Motor neuron (in vitro differentiated cells): ENCODE measurements at regions not wholly inside any gene's neighbourhood (a gene's known extent, or its start where the extent isn't known, plus 50 kb on each side); places are given as distances from the start of the nearest gene placed in this dataset.
A peak's percentile ranks its signal among the peaks of the same experiment; 100 is the strongest.

Experiments
- ATAC-seq, 8 experiments: fragments of 200-7000 bp; cut with Tn5 transposase; replicated peaks in 6 of 8; 2 replicates each; pipeline ENCODE4 v1.8.0; 2021; ENCODE audit warnings: mild to moderate bottlenecking in 8 of 8, moderate library complexity in 8 of 8
- H3K27ac ChIP-seq, 2 donors: fragments of 250-450 bp; sonication (Bioruptor Pico); 2 replicates each; pipeline ENCODE4 v1.9.0; 2021; ENCODE audit warnings: antibody characterized with exemption in 2 of 2, mild to moderate bottlenecking in 2 of 2, moderate library complexity in 1 of 2
- H3K4me1 ChIP-seq, 2 donors: fragments of 250-450 bp; sonication (Bioruptor Pico); replicated peaks in 1 of 2; 2 replicates each; pipeline ENCODE4 v1.6.1; 2021; ENCODE audit warnings: antibody characterized with exemption in 2 of 2, mild to moderate bottlenecking in 2 of 2, moderate library complexity in 1 of 2
- H3K4me3 ChIP-seq, 5 donors: fragments of 250-450 bp; sonication (Bioruptor Pico); 2 replicates each; pipeline ENCODE4 v1.9.0; 2021; ENCODE audit warnings: antibody characterized with exemption in 5 of 5, mild to moderate bottlenecking in 5 of 5, moderate library complexity in 4 of 5
- WGBS, 10 experiments: fragments of 450-650 bp; shearing (Covaris generic); methylation state at CpG; one replicate each; pipeline ENCODE4 v1.0.0; 2022; 5-methylcytosine and 5-hydroxymethylcytosine counted together
- in situ Hi-C, 9 experiments: fragments of 400-800 bp; cut with MboI; loops; one replicate each; pipeline ENCODE4 v1.15.0; 2021; ENCODE audit warnings: low sequenced_read_pairs in 9 of 9, low pct_unique_long_range_greater_than_20kb in 2 of 9; ENCODE audit not compliant: unreplicated experiment in 9 of 9

DNA sequence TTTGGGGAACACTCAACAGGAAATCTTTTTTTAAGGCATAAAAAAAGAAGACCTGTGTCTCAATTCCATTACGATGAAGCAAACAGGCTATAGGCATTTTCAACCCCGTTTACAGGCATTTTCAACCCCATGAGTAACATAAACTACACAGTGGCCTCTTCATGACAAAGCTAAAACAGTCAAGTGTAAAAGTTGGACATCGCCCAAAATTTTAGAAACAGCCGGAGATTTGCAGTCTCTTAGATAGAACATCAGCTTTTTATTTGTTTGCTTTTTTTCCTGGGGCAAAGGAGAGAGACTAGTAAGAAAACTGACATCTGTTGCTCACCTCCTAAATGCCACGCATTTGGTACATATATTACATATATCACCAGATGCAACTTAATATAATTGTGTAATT, 173.7 kb downstream of the CMPK2 start:
- ATAC-seq: no peak
- H3K27ac ChIP-seq: no peak overlapping the region
- WGBS, 10 experiments: 5 to 100% (median 85%) methylated on average over 2 to 5 of the region's 5 CpGs
- no peak overlapping the region for H3K4me3 ChIP-seq
- H3K4me1 ChIP-seq: no peaks in the 10 kb centered on the region
- in situ Hi-C loops: no loop called here

DNA sequence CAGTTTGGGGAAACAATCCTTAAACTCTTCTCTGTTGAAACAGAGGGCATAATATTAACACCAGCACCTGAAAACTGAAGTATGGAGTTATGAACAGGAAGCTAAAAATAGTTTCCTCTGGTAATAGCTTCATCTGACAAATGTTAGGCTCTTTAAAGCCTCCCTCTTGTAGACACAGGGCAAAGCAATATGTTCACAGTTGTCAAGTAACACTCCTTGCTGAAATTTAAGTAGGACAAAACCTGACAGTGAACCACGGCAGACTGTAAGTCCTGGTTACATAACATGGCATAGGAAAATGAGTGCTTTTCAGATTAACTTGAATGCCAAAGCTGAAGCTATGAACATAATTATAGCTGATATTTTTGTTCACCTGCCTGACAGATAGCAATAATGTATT, 172.9 kb downstream of the CMPK2 start:
- in situ Hi-C loops: no loop called here
- no peak overlapping the region for H3K4me3 ChIP-seq
- no peaks in the 10 kb centered on the region for H3K4me1 ChIP-seq
- H3K27ac ChIP-seq: no peak overlapping the region
- WGBS, 10 experiments: 0 to 89% (median 55%) methylated on average over 1 of the region's 1 CpG; no CpG with 5 or more reads in 2 of the 10 experiments
- ATAC-seq: peak in 1 of 8 experiments; percentile 33

DNA sequence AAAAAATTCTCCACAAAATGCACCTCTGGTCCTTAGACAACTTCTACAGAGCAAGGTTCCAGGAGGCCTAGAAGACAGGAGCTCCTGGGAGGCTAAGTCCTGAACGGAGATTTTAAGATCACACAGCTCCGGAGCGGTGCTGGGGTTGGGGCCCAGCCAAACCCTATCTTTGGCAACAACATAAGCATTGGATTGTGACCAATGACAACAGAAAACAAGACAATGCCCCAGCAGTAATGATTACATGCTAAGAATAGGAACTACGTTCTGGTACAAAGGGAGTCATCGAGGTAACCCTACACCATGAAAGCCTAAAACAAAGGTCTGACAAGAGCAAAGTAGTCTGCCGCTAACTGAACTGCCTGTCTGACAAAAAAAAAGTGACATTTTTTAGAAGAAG, 171.2 kb downstream of the CMPK2 start:
- 2 to 86% (median 61%) methylated on average over 2 to 6 of the region's 6 CpGs for WGBS, 10 experiments
- Histone ChIP-seq H3K4me3 (no peak overlapping the region), H3K4me1 (no peaks in the 10 kb centered on the region), H3K27ac (no peak overlapping the region)
- in situ Hi-C loops: no loop called here
- no peak for ATAC-seq

DNA sequence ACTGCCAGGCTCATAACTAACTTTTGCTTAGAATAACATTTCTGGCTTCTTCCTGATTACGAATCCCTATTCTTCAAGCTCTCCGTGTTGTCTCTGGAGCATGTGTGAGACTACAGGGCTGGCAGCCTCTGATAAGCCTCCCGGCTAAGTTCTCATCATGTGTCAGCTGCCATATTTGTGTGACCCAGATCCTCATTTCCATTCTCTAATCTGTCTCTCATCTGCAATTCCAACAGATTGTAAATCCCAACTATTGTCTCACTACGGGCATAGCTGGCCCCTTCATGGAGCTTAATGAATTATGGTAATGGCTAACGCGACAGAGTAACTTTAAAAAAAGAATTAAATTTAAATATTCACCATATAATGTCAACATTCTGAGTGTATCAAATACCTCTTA, 165.4 kb downstream of the CMPK2 start:
- ATAC-seq: peak in 5 of 8 experiments; percentile 24 to 97 (median 35)
- 0 to 83% (median 57%) methylated on average over 1 to 6 of the region's 6 CpGs; no CpG with 5 or more reads in 1 of the 10 experiments for WGBS, 10 experiments
- in situ Hi-C loops: no loop called here

DNA sequence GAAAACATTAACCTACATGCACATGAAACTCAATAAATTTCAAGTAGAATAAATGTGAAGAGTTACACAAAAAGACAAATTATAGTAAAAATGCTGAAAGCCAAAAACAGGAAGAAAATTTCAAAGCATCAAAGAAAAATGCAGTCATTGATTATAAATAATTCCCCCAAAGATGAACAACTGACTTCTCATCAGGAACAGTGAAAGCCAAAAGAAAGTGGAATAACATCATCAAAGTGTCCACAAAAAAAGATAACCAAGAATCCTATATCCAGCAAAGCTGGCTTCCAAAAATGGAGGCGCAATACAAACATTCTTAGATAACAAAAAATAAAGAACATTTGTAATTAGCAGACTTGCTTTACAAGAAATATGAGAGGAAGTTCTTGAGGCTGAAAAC, 161.6 kb downstream of the CMPK2 start:
- ATAC-seq: no peak
- in situ Hi-C loops: no loop called here
- Histone ChIP-seq H3K4me1 (peaks cover 0 to 3% of the 10 kb centered on the region in 2 donors), H3K27ac (no peak overlapping the region), H3K4me3 (no peak overlapping the region)
- 20 to 100% (median 70%) methylated on average over 1 of the region's 1 CpG; no CpG with 5 or more reads in 2 of the 10 experiments for WGBS, 10 experiments

More for the DNA sequence above, 165.4 kb downstream of the CMPK2 start:
- Histone ChIP-seq H3K4me3 (no peak overlapping the region), H3K27ac (no peak overlapping the region), H3K4me1 (peaks cover 0 to 3% of the 10 kb centered on the region in 2 donors)

DNA sequence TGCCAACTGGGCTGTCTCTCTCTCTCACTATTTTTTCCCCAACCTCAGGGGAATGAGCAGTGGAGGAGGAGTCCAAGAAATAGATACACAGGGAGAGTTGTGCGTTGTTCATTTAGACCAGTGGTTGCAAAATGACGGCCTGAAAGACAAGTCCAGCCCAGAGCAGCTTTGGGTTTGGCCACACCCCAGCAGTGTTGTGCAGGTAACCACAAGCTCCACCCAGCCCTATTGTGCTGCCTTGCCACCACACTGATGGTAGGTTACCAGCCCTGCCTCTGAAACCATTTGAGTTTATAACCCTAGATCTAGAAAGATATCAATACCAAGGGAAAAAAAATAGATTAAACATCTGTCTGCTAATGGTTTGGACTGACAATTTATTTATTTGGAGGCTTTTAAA, 144.3 kb downstream of the CMPK2 start:
- ATAC-seq: no peak
- H3K4me1 ChIP-seq: peaks cover 5 to 18% of the 10 kb centered on the region in 2 donors
- H3K4me3 ChIP-seq: no peak overlapping the region
- in situ Hi-C loops: no loop called here
- 0 to 100% (median 50%) methylated on average over 1 to 2 of the region's 2 CpGs; no CpG with 5 or more reads in 3 of the 10 experiments for whole genome bisulfite sequencing, 10 experiments
- no peak overlapping the region for H3K27ac ChIP-seq

DNA sequence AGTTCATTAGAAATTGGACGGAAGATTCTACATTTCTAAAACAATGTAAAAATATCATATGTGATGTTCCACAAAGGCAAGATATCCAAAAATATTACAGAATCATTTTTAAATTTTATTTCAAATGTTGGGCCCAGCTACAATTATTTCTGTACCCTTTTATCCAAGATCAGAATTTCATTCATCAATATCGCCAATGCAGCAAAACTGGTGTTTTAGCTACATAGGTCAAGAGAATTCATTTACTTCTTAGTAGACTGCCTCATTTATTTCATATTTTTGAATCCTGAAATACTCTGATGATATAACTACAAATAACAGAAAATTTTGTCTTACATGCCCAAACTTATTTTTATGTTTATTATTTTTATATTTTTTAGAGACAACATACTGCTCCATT, 143.1 kb downstream of the CMPK2 start:
- Histone ChIP-seq H3K27ac (no peak overlapping the region), H3K4me3 (no peak overlapping the region), H3K4me1 (peaks cover 5 to 18% of the 10 kb centered on the region in 2 donors)
- 50 to 100% (median 95%) methylated on average over 1 to 2 of the region's 2 CpGs; no CpG with 5 or more reads in 1 of the 10 experiments for WGBS, 10 experiments
- no peak for ATAC-seq
- in situ Hi-C loops: no loop called here

DNA sequence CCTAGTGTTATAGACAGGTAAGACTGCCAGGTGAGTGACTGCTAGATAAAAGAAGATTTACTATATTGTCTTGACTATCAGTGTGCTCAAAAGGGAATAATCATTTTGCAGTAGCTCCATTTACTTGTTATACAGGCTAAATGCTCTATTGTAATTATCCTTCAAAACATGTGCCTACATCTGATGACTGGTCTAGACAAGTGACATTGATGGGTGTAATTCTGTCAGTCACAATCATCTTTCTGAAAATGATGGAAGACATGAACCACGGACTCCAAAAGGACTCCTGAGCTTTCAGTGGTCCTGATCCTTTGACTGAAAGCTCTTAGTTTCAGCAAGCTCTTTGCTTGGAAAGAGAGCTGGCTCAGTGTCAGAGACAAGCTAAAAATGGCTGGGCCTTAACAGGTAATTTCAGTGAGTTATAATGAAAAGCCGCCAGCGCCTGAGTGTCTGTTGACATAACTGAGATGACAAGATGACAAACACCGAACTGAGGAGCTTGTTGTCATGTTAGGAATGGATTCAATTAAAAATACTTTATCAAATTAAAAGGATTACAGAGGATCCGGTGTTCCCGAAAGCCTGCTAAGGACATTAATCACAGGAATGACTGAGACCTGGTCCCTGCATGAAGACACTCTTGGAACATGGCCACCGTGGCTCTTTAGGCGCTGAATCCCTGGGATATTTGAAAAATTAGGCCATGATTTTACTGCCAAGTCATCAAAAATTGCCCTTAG, 141.7 kb downstream of the CMPK2 start:
- H3K4me1 ChIP-seq: peaks cover 5 to 29% of the 10 kb centered on the region in 2 donors
- no peak overlapping the region for H3K4me3 ChIP-seq
- peak in 5 of 8 experiments; percentile 76 to 93 (median 91) for ATAC-seq
- WGBS, 10 experiments: 0 to 70% (median 56%) methylated on average over 2 to 7 of the region's 8 CpGs; no CpG with 5 or more reads in 1 of the 10 experiments
- in situ Hi-C loops: no loop called here
- peak overlapping the region in 1 of 2 donors; percentile 12 for H3K27ac ChIP-seq

DNA sequence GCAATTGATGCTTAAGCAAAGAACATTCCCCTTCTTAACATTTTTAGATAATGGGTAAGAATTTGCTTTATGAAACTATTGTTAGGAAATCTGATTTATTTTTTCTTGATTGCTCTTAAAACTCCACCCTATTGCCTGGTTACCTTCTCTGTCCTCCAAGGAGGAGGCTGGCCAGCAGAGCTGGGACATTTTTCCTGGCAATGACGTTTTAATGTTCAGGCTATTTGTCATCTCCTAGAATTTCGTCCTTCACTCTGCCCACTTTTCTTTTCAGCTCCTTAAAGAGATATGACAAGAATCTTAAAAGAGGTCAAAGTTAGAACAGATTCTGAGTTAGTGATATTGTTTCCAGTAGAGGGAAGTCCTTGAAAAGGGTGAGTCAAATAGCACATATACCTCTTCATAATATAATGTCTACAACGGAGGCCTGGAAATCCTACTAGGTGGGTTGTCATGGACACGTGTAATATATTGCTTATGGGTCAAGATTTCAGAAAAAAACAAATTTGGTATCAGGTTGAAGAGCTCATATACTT, 141.0 kb downstream of the CMPK2 start:
- in situ Hi-C loops: no loop called here
- ATAC-seq: peak in 6 of 8 experiments; percentile 28 to 74 (median 64)
- 0 to 100% (median 54%) methylated on average over 1 to 4 of the region's 4 CpGs; no CpG with 5 or more reads in 1 of the 10 experiments for WGBS, 10 experiments
- Histone ChIP-seq H3K27ac (no peak overlapping the region), H3K4me3 (no peak overlapping the region), H3K4me1 (peaks cover 5 to 33% of the 10 kb centered on the region in 2 donors)

DNA sequence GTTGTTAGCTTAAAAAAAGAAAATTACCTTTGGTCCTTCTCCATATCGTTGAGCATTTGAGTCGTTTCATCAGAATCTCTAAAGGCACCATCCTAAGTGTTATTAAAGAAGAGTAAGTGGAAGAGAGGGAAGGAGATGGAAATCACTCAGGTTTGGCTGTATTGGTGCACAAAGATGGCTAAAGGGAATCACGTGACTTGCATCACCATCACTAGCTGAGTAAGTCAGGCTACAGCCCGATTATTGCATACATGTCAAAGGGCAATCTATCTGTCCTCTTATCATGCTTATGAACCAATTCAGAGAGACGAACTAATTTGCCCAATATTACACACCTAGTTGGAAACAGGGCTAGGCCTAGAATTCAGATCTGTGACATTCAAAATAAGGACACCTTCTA, 137.6 kb downstream of the CMPK2 start:
- ATAC-seq: no peak
- no peak overlapping the region for H3K27ac ChIP-seq
- H3K4me3 ChIP-seq: no peak overlapping the region
- H3K4me1 ChIP-seq: peaks cover 15 to 56% of the 10 kb centered on the region in 2 donors
- in situ Hi-C loops: no loop called here
- 2 to 95% (median 73%) methylated on average over 2 to 5 of the region's 5 CpGs; no CpG with 5 or more reads in 1 of the 10 experiments for WGBS, 10 experiments

DNA sequence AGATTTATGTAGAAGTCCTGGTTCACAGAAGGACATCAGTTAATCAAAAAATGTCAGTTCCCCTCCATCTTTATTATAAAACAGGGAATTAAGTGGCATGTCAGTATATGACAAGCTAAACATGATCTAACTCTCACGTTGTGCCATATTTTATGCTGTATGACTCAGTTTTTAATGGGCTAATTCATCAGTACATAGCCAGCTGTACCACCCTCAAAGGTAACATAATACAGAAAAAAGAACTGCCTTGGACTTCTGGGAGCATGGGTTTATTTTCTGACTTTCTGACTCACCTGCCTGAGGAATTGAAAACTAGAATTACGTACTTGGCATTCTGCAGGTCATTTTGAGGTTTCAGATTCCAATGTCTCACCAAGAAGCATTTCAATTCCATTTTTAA, 135.7 kb downstream of the CMPK2 start:
- in situ Hi-C loops: no loop called here
- H3K4me1 ChIP-seq: peaks cover 11 to 39% of the 10 kb centered on the region in 2 donors
- WGBS, 10 experiments: 0 to 100% (median 84%) methylated on average over 1 to 2 of the region's 2 CpGs

DNA sequence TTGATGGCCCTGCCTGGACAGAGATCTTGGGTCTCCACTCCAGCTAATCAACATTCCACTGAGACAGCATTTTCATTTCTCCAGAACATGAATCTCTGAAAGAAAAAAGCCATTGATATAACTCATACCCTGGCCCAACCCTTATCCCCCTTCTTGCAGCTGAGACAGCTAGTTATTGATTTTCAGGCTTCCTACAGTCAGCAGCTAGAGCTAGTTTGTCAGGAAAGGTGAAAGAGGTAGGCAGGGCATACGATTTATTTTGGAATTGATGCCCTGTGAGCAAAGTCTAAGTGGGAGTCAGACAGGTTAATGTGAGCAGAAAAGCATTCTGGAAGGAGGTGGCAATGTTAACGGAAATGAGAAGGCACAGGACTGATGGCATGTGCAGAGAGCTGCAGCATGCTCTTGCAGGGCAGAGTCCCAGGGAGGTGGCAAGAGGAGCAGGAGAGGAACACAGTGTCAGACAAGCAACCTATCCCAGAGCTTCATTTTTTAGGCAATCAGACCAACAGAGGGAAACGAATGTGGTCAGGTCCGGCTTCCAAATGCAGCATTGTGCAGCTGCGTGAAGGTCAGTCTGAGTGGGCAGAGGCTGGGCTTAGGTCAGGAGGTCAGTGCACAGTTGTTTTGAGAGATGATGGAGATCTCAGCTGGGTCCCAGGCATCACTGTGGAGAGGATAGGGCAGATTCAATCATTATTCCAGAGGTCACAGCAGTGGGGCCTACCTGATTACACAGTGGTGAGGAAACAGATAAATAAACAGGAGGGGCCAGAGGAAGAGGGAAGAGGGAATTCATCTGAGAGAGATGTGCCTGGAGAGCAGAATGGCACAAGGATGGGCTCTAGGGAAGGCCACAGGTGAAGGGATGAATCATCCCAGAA, 134.8 kb downstream of the CMPK2 start:
- in situ Hi-C loops: no loop called here
- peak in 5 of 8 experiments; percentile 84 to 94 (median 89) for ATAC-seq
- 17 to 86% (median 36%) methylated on average over 1 to 5 of the region's 5 CpGs; no CpG with 5 or more reads in 2 of the 10 experiments for WGBS, 10 experiments
- peak overlapping the region; percentile 24 to 26 for H3K27ac ChIP-seq
- no peak overlapping the region for H3K4me3 ChIP-seq
- peaks cover 11 to 39% of the 10 kb centered on the region in 2 donors for H3K4me1 ChIP-seq

More for the DNA sequence above, 135.7 kb downstream of the CMPK2 start:
- no peak overlapping the region for H3K27ac ChIP-seq
- ATAC-seq: no peak
- H3K4me3 ChIP-seq: no peak overlapping the region

DNA sequence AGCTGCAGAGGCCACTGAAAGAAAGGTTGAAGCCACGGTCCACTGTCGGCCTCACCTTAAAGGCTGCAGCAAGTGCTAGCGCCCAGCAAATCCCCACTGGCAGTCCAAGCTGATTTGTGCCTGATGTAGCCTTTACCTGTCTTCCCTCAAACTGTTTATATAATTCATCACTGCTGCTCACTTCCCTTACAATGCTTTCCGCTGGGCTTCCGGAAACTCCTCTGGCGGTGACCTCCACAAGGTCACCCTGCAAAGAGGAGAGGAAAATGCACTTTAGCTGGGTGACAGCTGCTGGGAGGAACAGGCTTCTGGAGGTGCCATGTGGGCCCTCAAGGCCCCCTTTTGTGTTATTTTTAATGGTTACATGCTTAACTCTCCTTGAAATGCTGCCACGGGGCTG, 126.2 kb downstream of the CMPK2 start:
- in situ Hi-C loops: no loop called here
- peak in 3 of 8 experiments; percentile 19 to 57 (median 44) for ATAC-seq
- no peak overlapping the region for H3K4me3 ChIP-seq
- H3K4me1 ChIP-seq: peaks cover 0 to 13% of the 10 kb centered on the region in 2 donors
- 0 to 93% (median 83%) methylated on average over 1 to 6 of the region's 7 CpGs; no CpG with 5 or more reads in 3 of the 10 experiments for WGBS, 10 experiments
- no peak overlapping the region for H3K27ac ChIP-seq
